H9 (cell line): ENCODE measurements at regions not wholly inside any gene's neighbourhood (a gene's known extent, or its start where the extent isn't known, plus 50 kb on each side); places are given as distances from the start of the nearest gene placed in this dataset.

Experiments used
- DNase-seq: peaks from one replicate; pipeline ENCODE4 v3.0.0-alpha.2; 2017
- H2AFZ ChIP-seq: one replicate; pipeline ENCODE4 v1.6.1; 2013; ENCODE audit warnings: mild to moderate bottlenecking, low read length, control low read depth, moderate library complexity
- H2AK5ac ChIP-seq: 2 replicates; pipeline ENCODE4 v1.6.1; 2013; ENCODE audit warnings: low read length, control low read depth, mixed read lengths; ENCODE audit not compliant: insufficient read length
- H2BK120ac ChIP-seq: one replicate; pipeline ENCODE4 v1.6.1; 2013; ENCODE audit warnings: low read depth, mild to moderate bottlenecking, low read length, control low read depth, inconsistent platforms; ENCODE audit not compliant: poor library complexity, severe bottlenecking
- H2BK12ac ChIP-seq: 2 replicates; pipeline ENCODE4 v1.6.1; 2013; ENCODE audit warnings: low read length, control low read depth, mixed read lengths, low read depth; ENCODE audit not compliant: insufficient read length
- H2BK15ac ChIP-seq: 2 replicates; pipeline ENCODE4 v1.6.1; 2013; ENCODE audit warnings: low read depth, low read length, control low read depth
- H2BK20ac ChIP-seq: one replicate; pipeline ENCODE4 v1.6.1; 2013; ENCODE audit warnings: low read depth, mild to moderate bottlenecking, low read length, control low read depth, inconsistent platforms; ENCODE audit not compliant: poor library complexity, severe bottlenecking
- H2BK5ac ChIP-seq: 2 replicates; pipeline ENCODE4 v1.6.1; 2013; ENCODE audit warnings: low read length, control low read depth, mixed read lengths; ENCODE audit not compliant: insufficient read length
- H3K14ac ChIP-seq: 2 replicates; pipeline ENCODE4 v1.6.1; 2013; ENCODE audit warnings: low read length, control low read depth; ENCODE audit not compliant: insufficient read depth
- H3K18ac ChIP-seq: 2 replicates; pipeline ENCODE4 v1.6.1; 2013; ENCODE audit warnings: low read depth, mild to moderate bottlenecking, mixed read lengths, low read length, control low read depth; ENCODE audit not compliant: insufficient read length
- H3K23ac ChIP-seq: 2 replicates; pipeline ENCODE4 v1.6.1; 2013; ENCODE audit warnings: low read length, control low read depth, mixed read lengths, low read depth; ENCODE audit not compliant: insufficient read length
- H3K23me2 ChIP-seq: 2 replicates; pipeline ENCODE4 v1.6.1; 2013; ENCODE audit warnings: low read depth, mild to moderate bottlenecking, mixed read lengths, low read length, control low read depth; ENCODE audit not compliant: insufficient read length, poor library complexity, severe bottlenecking
- H3K27ac ChIP-seq: 2 replicates; pipeline ENCODE4 v1.5.1; 2013; ENCODE audit warnings: low read length, control low read depth, mixed read lengths, low read depth; ENCODE audit not compliant: insufficient read length
- H3K27me3 ChIP-seq: 2 replicates; pipeline ENCODE4 v1.6.1; 2013; ENCODE audit warnings: low read length, control low read depth, inconsistent platforms; ENCODE audit not compliant: insufficient read depth
- H3K4ac ChIP-seq: 2 replicates; pipeline ENCODE4 v1.6.1; 2013; ENCODE audit warnings: low read depth, mild to moderate bottlenecking, control low read depth, inconsistent platforms, low read length, moderate library complexity
- H3K4me1 ChIP-seq: 2 replicates; pipeline ENCODE4 v1.6.1; 2013; ENCODE audit warnings: low read length, control low read depth, inconsistent platforms; ENCODE audit not compliant: insufficient read depth
- H3K4me2 ChIP-seq: 2 replicates; pipeline ENCODE4 v1.6.1; 2013; ENCODE audit warnings: low read length, control low read depth, mixed read lengths; ENCODE audit not compliant: insufficient read length, insufficient read depth
- H3K56ac ChIP-seq: 2 replicates; pipeline ENCODE4 v1.6.1; 2013; ENCODE audit warnings: low read depth, mild to moderate bottlenecking, mixed read lengths, low read length, control low read depth; ENCODE audit not compliant: insufficient read length
- H3K79me1 ChIP-seq: 2 replicates; pipeline ENCODE4 v1.6.1; 2013; ENCODE audit warnings: low read depth, mild to moderate bottlenecking, moderate library complexity, low read length, control low read depth, inconsistent platforms; ENCODE audit not compliant: insufficient read depth, poor library complexity, severe bottlenecking
- H3K79me2 ChIP-seq: 2 replicates; pipeline ENCODE4 v1.6.1; 2013; ENCODE audit warnings: low read length, control low read depth, inconsistent platforms; ENCODE audit not compliant: insufficient read depth
- H3K9ac ChIP-seq: 2 replicates; pipeline ENCODE4 v1.6.1; 2013; ENCODE audit warnings: low read length, control low read depth, mixed read lengths; ENCODE audit not compliant: insufficient read length; ENCODE audit errors: extremely low read depth
- H3K9me3 ChIP-seq: one replicate; pipeline ENCODE4 v1.6.1; 2013; ENCODE audit warnings: low read depth, low read length, inconsistent platforms; ENCODE audit not compliant: control insufficient read depth
- H3T11ph ChIP-seq: one replicate; pipeline ENCODE4 v1.6.1; 2013; ENCODE audit warnings: mild to moderate bottlenecking, low read length, control low read depth, inconsistent platforms
- H4K20me1 ChIP-seq: one replicate; pipeline ENCODE4 v1.6.1; 2013; ENCODE audit not compliant: control insufficient read depth, insufficient read length, insufficient read depth
- H4K5ac ChIP-seq: 2 replicates; pipeline ENCODE4 v1.6.1; 2013; ENCODE audit warnings: low read depth, mild to moderate bottlenecking, mixed read lengths, low read length, control low read depth; ENCODE audit not compliant: insufficient read length
- H4K8ac ChIP-seq: replicated peaks from 2 replicates; pipeline ENCODE4 v1.6.1; 2013; ENCODE audit warnings: low read length, control low read depth, mixed read lengths, low read depth; ENCODE audit not compliant: insufficient read length
- H4K91ac ChIP-seq: 2 replicates; pipeline ENCODE4 v1.6.1; 2013; ENCODE audit warnings: low read depth, mild to moderate bottlenecking, moderate library complexity, mixed read lengths, low read length, control low read depth; ENCODE audit not compliant: insufficient read length
- H3K27ac Mint-ChIP-seq, 3 experiments: 2 replicates in 2 of 3; 3 replicates in 1 of 3; pipeline ENCODE4 v1.8.0; 2020 to 2021; ENCODE audit warnings: mixed read lengths in 3 of 3, mild to moderate bottlenecking in 1 of 3, moderate library complexity in 1 of 3
- H3K27me3 Mint-ChIP-seq: 2 replicates; pipeline ENCODE4 v1.8.0; 2021; ENCODE audit warnings: low read depth, mild to moderate bottlenecking, moderate library complexity, mixed read lengths
- H3K36me3 Mint-ChIP-seq, 3 experiments: 2 replicates in 2 of 3; 3 replicates in 1 of 3; pipeline ENCODE4 v1.8.0; 2020 to 2021; ENCODE audit warnings: low read depth in 3 of 3, mixed read lengths in 3 of 3; ENCODE audit not compliant: insufficient read depth in 1 of 3
- H3K4me1 Mint-ChIP-seq, 2 experiments: 2 replicates each; pipeline ENCODE4 v1.8.0; 2020; ENCODE audit warnings: mixed read lengths in 2 of 2
- H3K4me3 Mint-ChIP-seq, 2 experiments: 2 replicates in 1 of 2; 3 replicates in 1 of 2; pipeline ENCODE4 v1.8.0; 2020 to 2021; ENCODE audit warnings: mild to moderate bottlenecking in 2 of 2, mixed read lengths in 2 of 2, moderate library complexity in 1 of 2
- H3K9me3 Mint-ChIP-seq, 2 experiments: 2 replicates in 1 of 2; 3 replicates in 1 of 2; pipeline ENCODE4 v1.8.0; 2020; ENCODE audit warnings: mild to moderate bottlenecking in 2 of 2, mixed read lengths in 2 of 2, moderate library complexity in 1 of 2
- WGBS: extraction: QIAGEN DNeasy Blood & Tissue Kit; methylation state at CpG from one replicate; pipeline ENCODE4 v1.1.7; 2013; ENCODE audit warnings: missing lambda C conversion rate, low lambda C conversion rate, mixed read lengths; ENCODE audit not compliant: insufficient read length; ENCODE audit errors: extremely low coverage; 5-methylcytosine and 5-hydroxymethylcytosine counted together
- TF ChIP-seq, protein P1 (sequence below): fragments of 200-600 bp; sonication (generic); conservative IDR thresholded peaks from 3 replicates; pipeline ENCODE4 v1.8.0; 2021; ENCODE audit warnings: antibody characterized with exemption, mild to moderate bottlenecking

- no peak for DNase-seq
- no peak overlapping the region for H2BK15ac ChIP-seq
- no peak overlapping the region for H3K56ac ChIP-seq
- H2AK5ac ChIP-seq: no peak overlapping the region
- no peaks in the 10 kb centered on the region for H3K27me3 ChIP-seq
- H3K36me3 Mint-ChIP-seq: peaks cover 2 to 4% (median 3%) of the 10 kb centered on the region in 3 experiments; a peak in 5 of 7 replicates
- no peak overlapping the region for H3K14ac ChIP-seq
- no peak overlapping the region for H2BK5ac ChIP-seq
- WGBS: no CpG with 5 or more reads among the region's 3 CpGs
- H2BK20ac ChIP-seq: no peak overlapping the region
- TF ChIP-seq, protein P1, sequence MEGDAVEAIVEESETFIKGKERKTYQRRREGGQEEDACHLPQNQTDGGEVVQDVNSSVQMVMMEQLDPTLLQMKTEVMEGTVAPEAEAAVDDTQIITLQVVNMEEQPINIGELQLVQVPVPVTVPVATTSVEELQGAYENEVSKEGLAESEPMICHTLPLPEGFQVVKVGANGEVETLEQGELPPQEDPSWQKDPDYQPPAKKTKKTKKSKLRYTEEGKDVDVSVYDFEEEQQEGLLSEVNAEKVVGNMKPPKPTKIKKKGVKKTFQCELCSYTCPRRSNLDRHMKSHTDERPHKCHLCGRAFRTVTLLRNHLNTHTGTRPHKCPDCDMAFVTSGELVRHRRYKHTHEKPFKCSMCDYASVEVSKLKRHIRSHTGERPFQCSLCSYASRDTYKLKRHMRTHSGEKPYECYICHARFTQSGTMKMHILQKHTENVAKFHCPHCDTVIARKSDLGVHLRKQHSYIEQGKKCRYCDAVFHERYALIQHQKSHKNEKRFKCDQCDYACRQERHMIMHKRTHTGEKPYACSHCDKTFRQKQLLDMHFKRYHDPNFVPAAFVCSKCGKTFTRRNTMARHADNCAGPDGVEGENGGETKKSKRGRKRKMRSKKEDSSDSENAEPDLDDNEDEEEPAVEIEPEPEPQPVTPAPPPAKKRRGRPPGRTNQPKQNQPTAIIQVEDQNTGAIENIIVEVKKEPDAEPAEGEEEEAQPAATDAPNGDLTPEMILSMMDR: no peak
- 0 out of 2 replicates have a peak, but pooled peaks cover 5% of the 10 kb centered on the region for H3K4me1 ChIP-seq
- H2AFZ ChIP-seq: no peak overlapping the region
- H2BK12ac ChIP-seq: no peak overlapping the region
- no peak overlapping the region for H4K8ac ChIP-seq
- H3K27me3 Mint-ChIP-seq: peaks cover 4% of the 10 kb centered on the region
- H3K4ac ChIP-seq: no peak overlapping the region
- H3K18ac ChIP-seq: no peak overlapping the region
- no peak overlapping the region for H3K4me3 Mint-ChIP-seq
- no peaks in the 10 kb centered on the region for H4K20me1 ChIP-seq
- H3K27ac ChIP-seq: no peak overlapping the region
- H3K79me1 ChIP-seq: no peaks in the 10 kb centered on the region
- H3K9ac ChIP-seq: no peak overlapping the region
- H3K23me2 ChIP-seq: no peaks in the 10 kb centered on the region
- H3K4me1 Mint-ChIP-seq: peaks cover 22% of the 10 kb centered on the region in 2 experiments
- H3K79me2 ChIP-seq: no peaks in the 10 kb centered on the region
- H3K23ac ChIP-seq: no peak overlapping the region
- no peak overlapping the region for H4K91ac ChIP-seq
- no peak overlapping the region for H3K4me2 ChIP-seq
- no peak overlapping the region for H2BK120ac ChIP-seq
- no peak overlapping the region for H3K27ac Mint-ChIP-seq
- peaks cover 3 to 4% of the 10 kb centered on the region in 2 experiments for H3K9me3 Mint-ChIP-seq
- H3K9me3 ChIP-seq: no peaks in the 10 kb centered on the region
- no peak overlapping the region for H4K5ac ChIP-seq
- no peak overlapping the region for H3T11ph ChIP-seq
These were observed 58.2 kb upstream of the PKDCC start for GRCh38 chr2:41989501-41990180.
